K562 (cell line): ENCODE measurements at regions not wholly inside any gene's neighbourhood (a gene's known extent, or its start where the extent isn't known, plus 50 kb on each side); places are given as distances from the start of the nearest gene placed in this dataset.

Source experiments
- ATAC-seq: fragments of 200-7000 bp; cut with Tn5 transposase; 3 replicates; pipeline ENCODE4 v1.9.1; 2020; ENCODE audit warnings: moderate library complexity
- BruUV-seq: library from RNA; stranded (reverse); fragments of 400-500 nt; replicated peaks from 2 replicates; lab custom pipeline; 2021; lab: Mats Ljungman, UMichigan
- CTCF ChIA-PET: fragments of 300-600 bp; formaldehyde crosslinking; extraction: SDS; loops from one replicate; lab custom pipeline; 2021; ENCODE audit warnings: low intra/inter-chr PET ratio; lab: Yijun Ruan, JAX
- POLR2A ChIA-PET: fragments of 300-600, 350-650 bp; sonication (Branson Sonifier 250); formaldehyde crosslinking; extraction: SDS; loops from one replicate; lab custom pipeline; 2021; ENCODE audit warnings: antibody characterized with exemption, inconsistent platforms; lab: Yijun Ruan, JAX
- DNase-seq, 4 experiments: peaks; one replicate each; pipeline versions ENCODE4 v3.0.0 to v3.0.0-alpha.2; 2011 to 2018; ENCODE audit warnings: low spot score in 3 of 4, mixed read lengths in 3 of 4; ENCODE audit errors: extremely low read depth in 1 of 4
- FAIRE-seq: peaks from 2 replicates; lab custom pipeline; 2011; peaks lifted over from hg19 to GRCh38; lab: Jason Lieb, UNC
- H2AFZ ChIP-seq: 2 replicates; pipeline ENCODE4 v1.6.0; 2011; ENCODE audit warnings: low read depth, low read length, control low read depth, inconsistent platforms
- H3K27ac ChIP-seq: fragments of 200-600 bp; 3 replicates; pipeline ENCODE4 v1.8.0; 2011; ENCODE audit warnings: low read depth, mild to moderate bottlenecking, control low read depth, inconsistent platforms, low read length, moderate library complexity, mixed read lengths; ENCODE audit errors: extremely low read depth
- H3K27me3 ChIP-seq, 2 experiments: fragments of 300-600 bp in 1 of 2; 2 replicates in 1 of 2; 3 replicates in 1 of 2; pipeline versions ENCODE4 v1.6.0 to v1.8.0; 2011; ENCODE audit warnings: inconsistent platforms in 2 of 2, low read length in 2 of 2, mild to moderate bottlenecking in 1 of 2, mixed read lengths in 1 of 2, moderate library complexity in 1 of 2; ENCODE audit not compliant: control insufficient read depth in 2 of 2, insufficient read depth in 2 of 2
- H3K36me3 ChIP-seq: fragments of 300-600 bp; 3 replicates; pipeline ENCODE4 v1.8.0; 2011; ENCODE audit warnings: mild to moderate bottlenecking, low read length, inconsistent platforms; ENCODE audit not compliant: control insufficient read depth, insufficient read depth
- H3K4me1 ChIP-seq, 2 experiments: fragments of 200-600 bp in 1 of 2; replicated peaks in 1 of 2; 2 replicates in 1 of 2; 3 replicates in 1 of 2; pipeline versions ENCODE4 v1.5.1 to v1.8.0; 2011; ENCODE audit warnings: inconsistent platforms in 2 of 2, low read length in 2 of 2, mild to moderate bottlenecking in 1 of 2, mixed read lengths in 1 of 2, moderate library complexity in 1 of 2; ENCODE audit not compliant: control insufficient read depth in 2 of 2, insufficient read depth in 2 of 2
- H3K4me2 ChIP-seq: 2 replicates; pipeline ENCODE4 v1.6.1; 2011; ENCODE audit warnings: low read length, control low read depth, inconsistent platforms, mixed read lengths; ENCODE audit not compliant: insufficient read depth
- H3K4me3 ChIP-seq: fragments of 200-600 bp; sonication (generic), shearing (Covaris generic); 2 replicates; pipeline ENCODE4 v1.5.1; 2016; ENCODE audit warnings: control low read depth, inconsistent platforms
- H3K79me2 ChIP-seq: fragments of 200-600 bp; 3 replicates; pipeline ENCODE4 v1.8.0; 2011; ENCODE audit warnings: low read length, inconsistent platforms; ENCODE audit not compliant: control insufficient read depth, insufficient read depth
- H3K9ac ChIP-seq, 2 experiments: 2 replicates each; pipeline versions ENCODE4 v1.6.0 to v1.6.1; 2011; ENCODE audit warnings: low read depth in 2 of 2, low read length in 2 of 2, control low read depth in 1 of 2, inconsistent platforms in 1 of 2, mild to moderate bottlenecking in 1 of 2, mixed read lengths in 1 of 2; ENCODE audit not compliant: insufficient read depth in 1 of 2
- H3K9me1 ChIP-seq: one replicate; pipeline ENCODE4 v1.6.0; 2011; ENCODE audit warnings: inconsistent platforms, mild to moderate bottlenecking, low read length, moderate library complexity; ENCODE audit not compliant: control insufficient read depth, insufficient read depth
- H3K9me3 ChIP-seq: replicated peaks from 2 replicates; pipeline ENCODE4 v1.5.1; 2011; ENCODE audit warnings: low read depth, low read length, inconsistent platforms; ENCODE audit not compliant: control insufficient read depth, insufficient read depth
- H4K20me1 ChIP-seq: replicated peaks from 2 replicates; pipeline ENCODE4 v1.6.1; 2011; ENCODE audit warnings: low read length, inconsistent platforms, mixed read lengths; ENCODE audit not compliant: control insufficient read depth, insufficient read depth
- DIDO1 ChIP-seq: fragments of 450-650 bp; IDR thresholded peaks from 2 replicates; pipeline ENCODE4 v1.6.1; 2016; ENCODE audit warnings: low read depth, missing biosample characterization, missing genetic modification characterization
- DPF2 ChIP-seq: fragments of 450-650 bp; IDR thresholded peaks from 2 replicates; pipeline ENCODE4 v1.6.1; 2016
- E2F3 ChIP-seq: fragments of 250-450 bp; sonication (Bioruptor Pico); IDR thresholded peaks from 2 replicates; pipeline ENCODE4 v1.4.0; 2020; ENCODE audit warnings: mild to moderate bottlenecking
- FOXA1 ChIP-seq: fragments of 450-650 bp; IDR thresholded peaks from 2 replicates; pipeline ENCODE4 v1.6.1; 2016; ENCODE audit warnings: mild to moderate bottlenecking, borderline replicate concordance
- MTA2 ChIP-seq: fragments of 450-650 bp; IDR thresholded peaks from 2 replicates; pipeline ENCODE4 v1.6.1; 2016; ENCODE audit warnings: low read depth
- NBN ChIP-seq: fragments of 450-650 bp; IDR thresholded peaks from 2 replicates; pipeline ENCODE4 v1.6.1; 2016; ENCODE audit warnings: low read depth, mild to moderate bottlenecking
- NONO ChIP-seq, 2 experiments: fragments of 200-400 bp in 1 of 2; fragments of 450-650 bp in 1 of 2; formaldehyde crosslinking in 1 of 2; IDR thresholded peaks; 2 replicates each; pipeline ENCODE4 v1.6.1; 2017; ENCODE audit warnings: low read depth in 2 of 2, mild to moderate bottlenecking in 2 of 2, moderate library complexity in 2 of 2, low read length in 1 of 2
- NR2C1 ChIP-seq, 2 experiments: fragments of 450-650 bp; IDR thresholded peaks; 2 replicates each; pipeline ENCODE4 v1.6.1; 2017; ENCODE audit warnings: mild to moderate bottlenecking in 2 of 2, antibody characterized with exemption in 1 of 2, inconsistent platforms in 1 of 2, missing compliant biosample characterization in 1 of 2, missing genetic modification characterization in 1 of 2
- RBM17 ChIP-seq: fragments of 200-400 bp; formaldehyde crosslinking; IDR thresholded peaks from 2 replicates; pipeline ENCODE4 v1.6.1; 2017; ENCODE audit warnings: low read depth, mild to moderate bottlenecking, low read length, borderline replicate concordance
- ZFP30 ChIP-seq: fragments of 250-450 bp; sonication (Bioruptor Pico); IDR thresholded peaks from 2 replicates; pipeline ENCODE4 v1.8.0; 2022; ENCODE audit warnings: moderate library complexity, mild to moderate bottlenecking, inconsistent platforms, borderline replicate concordance
- ZNF431 ChIP-seq: sonication (generic); formaldehyde crosslinking; IDR thresholded peaks from 2 replicates; pipeline ENCODE4 v1.8.0; 2022; ENCODE audit warnings: mild to moderate bottlenecking, missing genetic modification reagents
- ZNF583 ChIP-seq: fragments of 250-450 bp; sonication (Bioruptor Pico); IDR thresholded peaks from 2 replicates; pipeline ENCODE4 v1.4.0; 2020
- WGBS: fragments of 100-300 bp; shearing (Covaris generic); methylation state at CpG from one replicate; pipeline ENCODE4 v1.1.6; 2016; ENCODE audit warnings: low coverage, mixed read lengths; ENCODE audit not compliant: insufficient coverage; ENCODE audit errors: missing lambda C conversion rate; 5-methylcytosine and 5-hydroxymethylcytosine counted together
- in situ Hi-C: fragments of 300-500 bp; cut with MboI; formaldehyde crosslinking; loops from 4 replicates; pipeline ENCODE4 v1.15.0; 2018; ENCODE audit warnings: inconsistent platforms, mixed read lengths
- intact Hi-C: fragments of 100-400 bp; cut with micrococcal nuclease; formaldehyde crosslinking; loops from 2 replicates; pipeline ENCODE4 v1.14.2; 2022
- TF ChIP-seq, protein P1 (sequence below): fragments of 150-350 bp; IDR thresholded peaks from 2 replicates; pipeline ENCODE4 v1.6.1; 2014; ENCODE audit warnings: low read depth, mild to moderate bottlenecking, low read length, borderline replicate concordance
- TF ChIP-seq, protein P2 (sequence below): fragments of 250-450 bp; sonication (Bioruptor Pico); IDR thresholded peaks from 2 replicates; pipeline ENCODE4 v1.8.0; 2022; ENCODE audit warnings: moderate library complexity, mild to moderate bottlenecking, inconsistent platforms
- TF ChIP-seq, protein P3 (sequence below): fragments of 450-650 bp; formaldehyde crosslinking; IDR thresholded peaks from 2 replicates; pipeline ENCODE4 v1.4.0; 2020; ENCODE audit warnings: mild to moderate bottlenecking, moderate library complexity
- TF ChIP-seq, protein P4 (sequence below): sonication (generic); formaldehyde crosslinking; IDR thresholded peaks from 2 replicates; pipeline ENCODE4 v1.5.0; 2020; ENCODE audit warnings: missing genetic modification reagents

DNA sequence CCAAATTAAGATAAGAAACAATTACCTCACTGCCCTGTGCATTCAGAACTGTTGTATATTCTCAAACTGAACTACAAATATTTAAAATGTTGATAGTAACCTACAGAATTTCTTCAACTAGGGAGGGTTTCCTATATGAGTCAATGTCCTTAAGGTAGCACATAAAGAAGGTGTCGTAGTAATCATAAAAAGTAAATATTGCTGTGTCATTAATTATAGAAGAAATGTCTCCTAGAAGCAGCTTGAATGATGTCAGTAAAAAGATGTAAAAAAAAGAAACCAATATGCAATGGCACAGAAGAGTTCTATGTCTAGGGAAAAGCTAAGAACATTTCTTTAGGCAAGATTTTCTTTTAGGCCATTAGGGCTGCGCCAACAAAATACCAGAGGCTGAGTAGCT is 559.6 kb upstream of the EPHA5 start (continued):
- TF ChIP-seq, protein P1, sequence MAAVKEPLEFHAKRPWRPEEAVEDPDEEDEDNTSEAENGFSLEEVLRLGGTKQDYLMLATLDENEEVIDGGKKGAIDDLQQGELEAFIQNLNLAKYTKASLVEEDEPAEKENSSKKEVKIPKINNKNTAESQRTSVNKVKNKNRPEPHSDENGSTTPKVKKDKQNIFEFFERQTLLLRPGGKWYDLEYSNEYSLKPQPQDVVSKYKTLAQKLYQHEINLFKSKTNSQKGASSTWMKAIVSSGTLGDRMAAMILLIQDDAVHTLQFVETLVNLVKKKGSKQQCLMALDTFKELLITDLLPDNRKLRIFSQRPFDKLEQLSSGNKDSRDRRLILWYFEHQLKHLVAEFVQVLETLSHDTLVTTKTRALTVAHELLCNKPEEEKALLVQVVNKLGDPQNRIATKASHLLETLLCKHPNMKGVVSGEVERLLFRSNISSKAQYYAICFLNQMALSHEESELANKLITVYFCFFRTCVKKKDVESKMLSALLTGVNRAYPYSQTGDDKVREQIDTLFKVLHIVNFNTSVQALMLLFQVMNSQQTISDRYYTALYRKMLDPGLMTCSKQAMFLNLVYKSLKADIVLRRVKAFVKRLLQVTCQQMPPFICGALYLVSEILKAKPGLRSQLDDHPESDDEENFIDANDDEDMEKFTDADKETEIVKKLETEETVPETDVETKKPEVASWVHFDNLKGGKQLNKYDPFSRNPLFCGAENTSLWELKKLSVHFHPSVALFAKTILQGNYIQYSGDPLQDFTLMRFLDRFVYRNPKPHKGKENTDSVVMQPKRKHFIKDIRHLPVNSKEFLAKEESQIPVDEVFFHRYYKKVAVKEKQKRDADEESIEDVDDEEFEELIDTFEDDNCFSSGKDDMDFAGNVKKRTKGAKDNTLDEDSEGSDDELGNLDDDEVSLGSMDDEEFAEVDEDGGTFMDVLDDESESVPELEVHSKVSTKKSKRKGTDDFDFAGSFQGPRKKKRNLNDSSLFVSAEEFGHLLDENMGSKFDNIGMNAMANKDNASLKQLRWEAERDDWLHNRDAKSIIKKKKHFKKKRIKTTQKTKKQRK: no peak
- TF ChIP-seq, protein P2, sequence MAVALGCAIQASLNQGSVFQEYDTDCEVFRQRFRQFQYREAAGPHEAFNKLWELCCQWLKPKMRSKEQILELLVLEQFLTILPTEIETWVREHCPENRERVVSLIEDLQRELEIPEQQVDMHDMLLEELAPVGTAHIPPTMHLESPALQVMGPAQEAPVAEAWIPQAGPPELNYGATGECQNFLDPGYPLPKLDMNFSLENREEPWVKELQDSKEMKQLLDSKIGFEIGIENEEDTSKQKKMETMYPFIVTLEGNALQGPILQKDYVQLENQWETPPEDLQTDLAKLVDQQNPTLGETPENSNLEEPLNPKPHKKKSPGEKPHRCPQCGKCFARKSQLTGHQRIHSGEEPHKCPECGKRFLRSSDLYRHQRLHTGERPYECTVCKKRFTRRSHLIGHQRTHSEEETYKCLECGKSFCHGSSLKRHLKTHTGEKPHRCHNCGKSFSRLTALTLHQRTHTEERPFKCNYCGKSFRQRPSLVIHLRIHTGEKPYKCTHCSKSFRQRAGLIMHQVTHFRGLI (CRISPR knock-in tag): no peak
- TF ChIP-seq DIDO1: no peak
- no peak for TF ChIP-seq DPF2
- no peak for TF ChIP-seq ZNF583 (CRISPR knock-in tag)
- no peak for TF ChIP-seq MTA2
- no peak for TF ChIP-seq RBM17

DNA sequence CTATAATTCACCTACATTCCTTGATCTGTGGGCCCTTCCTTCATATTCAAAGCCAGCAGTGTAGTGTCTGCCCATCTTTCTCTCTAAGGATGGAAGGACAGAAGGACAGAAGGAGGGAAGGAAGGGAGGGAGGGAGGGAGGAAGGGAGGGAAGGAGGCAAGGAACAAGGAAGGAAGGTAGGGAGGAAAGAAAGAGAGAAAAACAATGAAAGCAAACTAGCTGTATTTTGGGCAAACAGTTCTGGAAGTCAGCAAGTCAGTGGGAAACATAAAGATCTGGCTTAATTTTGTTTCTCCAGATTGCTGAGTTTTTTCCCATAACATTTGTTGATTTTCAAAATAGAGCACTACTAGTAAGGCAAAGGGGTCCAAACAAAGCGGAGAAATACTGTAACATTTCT is 555.2 kb upstream of the EPHA5 start:
- Histone ChIP-seq H3K9me3 (no peaks in the 10 kb centered on the region), H3K4me1 (no peaks in the 10 kb centered on the region), H3K27ac (no peak overlapping the region), H3K27me3 (no peaks in the 10 kb centered on the region), H2AFZ (no peak overlapping the region), H3K9me1 (no peaks in the 10 kb centered on the region), H4K20me1 (no peaks in the 10 kb centered on the region), H3K36me3 (no peaks in the 10 kb centered on the region), H3K9ac (no peak overlapping the region), H3K4me2 (no peak overlapping the region), H3K79me2 (no peaks in the 10 kb centered on the region), H3K4me3 (no peak overlapping the region)
- ChIA-PET POLR2A (no interaction called here), CTCF (no interaction called here)
- ATAC-seq (no peak), FAIRE-seq (no peak), DNase-seq (no peak)
- in situ Hi-C loops: no loop called here
- intact Hi-C loops: no loop called here
- 0% methylated on average over 1 of the region's 1 CpG for whole genome bisulfite sequencing
- no TSS peak for BruUV-seq
- TF ChIP-seq NR2C1 (IDR thresholded peaks at IDR 0.05) (no peak), NR2C1 (tag; IDR thresholded peaks at IDR 0.05) (no peak), NONO (IDR thresholded peaks at IDR 0.05; ENCODE audit: low read depth in 2 of 2, low read length in 1 of 2) (no peak), E2F3 (CRISPR knock-in tag) (no peak), ZNF431 (CRISPR knock-in tag) (no peak), FOXA1 (no peak), RBM17 (no peak), NBN (no peak), ZFP30 (no peak)
- TF ChIP-seq, protein P3, sequence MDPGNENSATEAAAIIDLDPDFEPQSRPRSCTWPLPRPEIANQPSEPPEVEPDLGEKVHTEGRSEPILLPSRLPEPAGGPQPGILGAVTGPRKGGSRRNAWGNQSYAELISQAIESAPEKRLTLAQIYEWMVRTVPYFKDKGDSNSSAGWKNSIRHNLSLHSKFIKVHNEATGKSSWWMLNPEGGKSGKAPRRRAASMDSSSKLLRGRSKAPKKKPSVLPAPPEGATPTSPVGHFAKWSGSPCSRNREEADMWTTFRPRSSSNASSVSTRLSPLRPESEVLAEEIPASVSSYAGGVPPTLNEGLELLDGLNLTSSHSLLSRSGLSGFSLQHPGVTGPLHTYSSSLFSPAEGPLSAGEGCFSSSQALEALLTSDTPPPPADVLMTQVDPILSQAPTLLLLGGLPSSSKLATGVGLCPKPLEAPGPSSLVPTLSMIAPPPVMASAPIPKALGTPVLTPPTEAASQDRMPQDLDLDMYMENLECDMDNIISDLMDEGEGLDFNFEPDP (CRISPR knock-in tag): no peak
- TF ChIP-seq, protein P4, sequence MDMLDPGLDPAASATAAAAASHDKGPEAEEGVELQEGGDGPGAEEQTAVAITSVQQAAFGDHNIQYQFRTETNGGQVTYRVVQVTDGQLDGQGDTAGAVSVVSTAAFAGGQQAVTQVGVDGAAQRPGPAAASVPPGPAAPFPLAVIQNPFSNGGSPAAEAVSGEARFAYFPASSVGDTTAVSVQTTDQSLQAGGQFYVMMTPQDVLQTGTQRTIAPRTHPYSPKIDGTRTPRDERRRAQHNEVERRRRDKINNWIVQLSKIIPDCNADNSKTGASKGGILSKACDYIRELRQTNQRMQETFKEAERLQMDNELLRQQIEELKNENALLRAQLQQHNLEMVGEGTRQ (CRISPR knock-in tag): no peak
